Stimulated activated CD4-positive, alpha-beta T cell treated with anti-CD3 and anti-CD28 coated beads, TNF-alpha, amount 100 ng/mL, for 24 hours (primary cell): ENCODE measurements at regions not wholly inside any gene's neighbourhood (a gene's known extent, or its start where the extent isn't known, plus 50 kb on each side); places are given as distances from the start of the nearest gene placed in this dataset.
"Not testable (repeated sequence)": the region's sequence is repeated elsewhere in the genome, so short reads cannot be mapped to it uniquely, and the experiment has no call there.

ENCODE experiments used
- DNase-seq, 3 experiments: peaks; one replicate each; pipeline ENCODE4 v3.0.0-alpha.2; 2020; ENCODE audit warnings: low read depth in 3 of 3

- no peak for DNase-seq
Observed at GRCh38 chr3:186454881-186455703, 89.1 kb downstream of the CRYGS start.

- no peak for DNase-seq
Observed at GRCh38 chr3:186453531-186453930, 90.6 kb downstream of the CRYGS start.

- DNase-seq: no peak
Observed at GRCh38 chr3:186452517-186452916, 90.5 kb upstream of the DGKG start.

- no peak for DNase-seq
Observed at GRCh38 chr3:186451371-186451770, 89.3 kb upstream of the DGKG start.

- no peak for DNase-seq
Observed at GRCh38 chr3:186444974-186445373, 82.9 kb upstream of the DGKG start.

- no peak for DNase-seq
Observed at GRCh38 chr3:186444288-186444687, 82.3 kb upstream of the DGKG start.

GRCh38 chr3:186442979-186443378 lies 80.9 kb upstream of the DGKG start:
- not testable (repeated sequence) for DNase-seq

- DNase-seq: no peak
Observed at GRCh38 chr3:186442162-186442561, 80.1 kb upstream of the DGKG start.

GRCh38 chr3:186440891-186441290 lies 78.9 kb upstream of the DGKG start:
- DNase-seq: no peak

GRCh38 chr3:186439725-186440124 lies 77.7 kb upstream of the DGKG start:
- DNase-seq: no peak

- DNase-seq: not testable (repeated sequence)
Observed at GRCh38 chr3:186435332-186435731, 73.3 kb upstream of the DGKG start.

GRCh38 chr3:186432944-186433732 lies 71.1 kb upstream of the DGKG start:
- DNase-seq: no peak

- DNase-seq: no peak
Observed at GRCh38 chr3:186432189-186432588, 70.2 kb upstream of the DGKG start.

- DNase-seq: no peak
Observed at GRCh38 chr3:186427627-186428281, 65.7 kb upstream of the DGKG start.

GRCh38 chr3:186425788-186426730 lies 64.0 kb upstream of the DGKG start:
- DNase-seq: no peak

GRCh38 chr3:186421946-186422345 lies 59.9 kb upstream of the DGKG start:
- DNase-seq: no peak

GRCh38 chr3:186418671-186419145 lies 56.7 kb upstream of the DGKG start:
- DNase-seq: no peak

GRCh38 chr3:186417791-186418190 lies 55.8 kb upstream of the DGKG start:
- no peak for DNase-seq

- DNase-seq: no peak
Observed at GRCh38 chr3:186414735-186415419, 52.8 kb upstream of the DGKG start.

- DNase-seq: peak in 1 of 3 experiments; percentile 14
Observed at GRCh38 chr3:186413615-186414415, 51.8 kb upstream of the DGKG start.
